GM21423 (cell line): ENCODE measurements at regions not wholly inside any gene's neighbourhood (a gene's known extent, or its start where the extent isn't known, plus 50 kb on each side); places are given as distances from the start of the nearest gene placed in this dataset.

Experiments
- ATAC-seq: cut with Tn5 transposase; IDR thresholded peaks from one replicate; pipeline ENCODE4 v1.9.1; 2021; ENCODE audit warnings: mild to moderate bottlenecking, moderate library complexity; ENCODE audit not compliant: unreplicated experiment

DNA sequence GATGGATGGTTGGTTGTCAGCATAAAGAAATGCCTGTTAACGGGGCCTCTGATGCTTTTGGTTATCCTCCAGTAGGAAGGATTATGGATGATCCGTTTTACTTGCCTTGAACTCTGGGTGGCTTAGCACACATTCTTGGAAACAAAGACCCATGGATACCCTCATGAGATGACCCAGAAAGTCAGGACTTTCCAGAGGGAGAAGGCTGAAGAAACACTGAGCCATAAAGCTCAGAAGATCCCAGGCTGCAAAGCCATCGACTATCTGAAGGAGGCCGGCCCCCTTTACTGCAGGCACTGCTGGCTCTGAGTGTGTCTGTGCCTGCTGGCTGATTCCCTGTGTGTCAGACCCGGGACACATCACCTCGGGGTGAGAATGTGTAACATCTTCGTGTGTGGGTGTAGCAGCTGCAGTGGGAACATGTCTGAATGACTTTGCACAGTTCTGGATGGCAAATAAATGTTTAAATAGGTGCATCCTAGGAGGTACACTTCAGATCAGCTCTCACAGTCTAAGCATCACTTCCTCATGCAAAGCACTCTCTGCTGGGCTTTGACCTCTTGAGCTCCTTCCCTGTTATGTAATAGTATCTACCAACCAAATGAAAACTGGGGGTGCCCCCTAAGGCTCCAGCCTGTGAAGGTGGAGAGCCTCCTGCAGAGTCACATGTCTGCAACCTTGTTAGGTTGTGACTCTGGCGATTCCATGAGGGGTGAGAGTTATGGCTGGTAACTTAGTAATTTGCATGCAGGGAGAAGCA, 1084.9 kb downstream of the TBC1D22A start:
- ATAC-seq: no peak

DNA sequence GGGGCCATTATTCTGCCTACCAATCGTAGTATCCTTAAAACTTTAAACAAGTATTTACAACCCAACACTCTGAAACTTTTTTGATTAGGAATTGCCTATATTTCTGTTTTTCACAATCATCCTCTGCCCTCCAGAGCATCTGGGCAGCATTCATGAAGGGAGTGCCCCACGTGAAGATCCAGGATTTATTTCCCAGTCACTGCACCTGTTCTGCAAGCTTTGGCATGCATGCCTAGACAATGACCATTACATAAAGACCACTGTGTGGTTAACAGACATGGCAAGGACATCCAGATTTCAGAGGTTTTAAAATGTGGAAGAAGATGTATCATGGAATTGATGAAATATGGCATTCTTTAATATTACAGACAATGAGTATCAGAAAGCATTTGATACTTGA, 1083.8 kb downstream of the TBC1D22A start:
- ATAC-seq: no peak

DNA sequence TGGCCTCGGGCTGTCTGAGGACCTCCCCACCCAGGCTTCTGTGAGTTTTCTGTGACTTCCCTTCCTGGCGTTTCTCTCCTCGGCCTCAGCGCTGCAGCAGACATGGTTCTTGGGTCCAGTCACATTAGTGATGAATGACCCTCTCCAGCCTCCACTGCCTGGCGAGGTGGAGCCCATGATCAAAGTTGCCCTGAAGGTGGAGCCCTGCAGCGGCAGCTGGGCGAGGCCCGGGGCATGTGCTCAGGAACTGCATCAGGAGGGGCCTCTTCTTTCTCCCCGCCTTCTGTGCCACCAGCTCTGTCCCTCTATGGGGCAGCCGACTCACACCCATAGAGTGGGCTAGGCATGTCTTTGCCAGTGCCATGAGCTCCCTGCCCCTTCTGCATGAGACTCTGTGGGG, 1079.7 kb downstream of the TBC1D22A start:
- no peak for ATAC-seq

DNA sequence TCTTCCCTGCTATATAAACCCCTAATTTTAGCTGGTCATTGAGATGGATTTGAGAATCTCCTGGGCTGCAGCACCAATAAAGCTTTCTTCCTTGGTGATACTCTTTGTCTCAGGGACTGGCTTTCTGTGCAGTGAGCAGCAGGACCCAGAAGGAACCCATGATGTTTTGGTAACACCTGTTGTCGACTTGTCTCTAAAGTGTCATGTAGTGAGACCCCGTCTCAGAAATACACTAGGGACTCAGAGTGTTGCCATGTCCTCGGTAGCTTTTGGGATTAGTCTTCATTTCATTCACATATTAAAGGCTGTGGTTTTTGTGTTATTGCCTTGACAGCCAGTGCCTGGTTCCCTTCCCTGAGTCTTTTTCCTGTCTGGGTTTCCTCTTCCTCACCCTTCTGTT, 1078.7 kb downstream of the TBC1D22A start:
- ATAC-seq: no peak

DNA sequence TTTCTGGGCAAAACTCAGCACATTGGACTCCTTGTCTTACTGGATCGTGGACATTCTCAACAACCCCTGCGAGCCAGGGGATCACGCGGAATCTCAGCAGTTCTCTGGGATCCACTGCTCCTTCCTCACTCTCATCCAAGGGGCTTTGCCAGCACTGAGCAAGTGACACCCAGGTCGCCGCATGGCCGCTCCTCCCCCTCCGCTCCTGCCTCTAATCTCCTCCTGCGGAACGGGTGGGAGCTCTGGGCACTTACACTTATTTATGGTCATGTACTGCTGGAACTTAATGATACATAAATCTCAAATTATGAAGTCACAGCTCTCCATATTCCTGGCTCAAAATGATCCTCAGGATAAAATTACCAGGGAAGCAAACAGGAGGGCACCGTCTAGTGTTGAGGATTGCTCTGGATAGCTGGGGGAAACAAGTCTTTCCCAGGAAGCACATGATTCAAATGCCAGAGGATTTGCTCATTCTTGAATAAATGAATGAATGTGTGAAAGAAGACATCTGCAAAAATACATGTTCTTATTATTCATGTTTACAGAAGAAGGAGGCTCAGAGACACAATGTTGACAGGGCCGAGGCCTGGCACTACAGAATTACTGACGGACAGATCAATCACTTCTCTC, 1077.3 kb downstream of the TBC1D22A start:
- no peak for ATAC-seq

DNA sequence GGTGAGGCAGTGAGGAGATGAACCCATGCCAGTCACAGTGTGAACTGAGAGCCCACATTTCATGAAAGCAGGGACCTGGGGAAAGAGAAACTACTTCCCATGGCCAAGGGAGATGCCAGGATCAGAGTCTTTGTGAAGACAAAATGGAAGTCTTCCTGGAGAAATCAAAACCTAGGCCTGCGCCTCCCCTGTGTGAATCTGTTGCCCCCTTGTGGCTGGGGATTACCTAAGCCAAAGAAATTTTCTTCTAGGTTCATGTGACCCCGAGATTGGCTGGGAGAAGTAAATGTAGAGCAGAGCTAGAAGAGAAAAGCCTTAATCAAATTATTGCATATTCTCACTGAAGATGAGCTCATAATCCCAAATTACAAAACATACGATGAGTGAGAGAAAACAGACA, 1075.3 kb downstream of the TBC1D22A start:
- ATAC-seq: no peak

DNA sequence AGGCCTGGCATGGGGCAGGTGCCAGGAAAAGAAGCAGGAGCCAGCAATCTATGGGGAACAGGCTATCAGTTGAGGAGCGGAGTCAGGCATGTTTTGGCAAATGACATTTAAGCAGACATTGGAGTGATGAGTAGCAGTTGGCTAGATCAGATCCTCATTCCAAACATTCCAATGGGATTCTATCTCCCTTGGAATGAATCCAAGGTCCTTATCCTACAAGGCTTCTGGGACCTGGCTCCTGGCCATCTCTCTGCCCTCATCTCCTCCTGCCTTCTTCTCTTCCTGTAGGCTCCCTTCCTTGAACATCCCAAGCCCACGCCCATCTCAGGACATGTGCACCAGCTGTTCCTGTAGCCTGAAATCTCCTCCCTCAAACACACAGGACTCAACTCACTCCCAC, 1074.5 kb downstream of the TBC1D22A start:
- ATAC-seq: no peak

DNA sequence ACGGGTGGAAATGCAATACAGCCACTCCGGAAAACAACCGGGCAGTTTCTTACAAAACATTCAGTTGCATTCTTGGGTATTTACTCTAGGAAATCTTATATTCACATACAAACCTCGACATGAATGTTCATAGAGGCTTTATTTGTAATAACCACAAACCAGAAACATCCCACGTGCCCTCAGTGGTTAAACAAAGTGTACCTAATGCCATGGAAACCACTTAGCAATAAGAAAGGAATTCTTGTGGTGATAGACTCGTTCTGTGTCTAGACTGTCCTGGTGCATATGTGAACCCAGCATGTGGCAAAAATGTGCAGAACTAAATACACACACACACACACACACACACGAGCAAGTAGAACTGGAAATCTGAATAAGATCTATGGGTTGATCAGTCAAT, 1073.3 kb downstream of the TBC1D22A start:
- no peak for ATAC-seq

DNA sequence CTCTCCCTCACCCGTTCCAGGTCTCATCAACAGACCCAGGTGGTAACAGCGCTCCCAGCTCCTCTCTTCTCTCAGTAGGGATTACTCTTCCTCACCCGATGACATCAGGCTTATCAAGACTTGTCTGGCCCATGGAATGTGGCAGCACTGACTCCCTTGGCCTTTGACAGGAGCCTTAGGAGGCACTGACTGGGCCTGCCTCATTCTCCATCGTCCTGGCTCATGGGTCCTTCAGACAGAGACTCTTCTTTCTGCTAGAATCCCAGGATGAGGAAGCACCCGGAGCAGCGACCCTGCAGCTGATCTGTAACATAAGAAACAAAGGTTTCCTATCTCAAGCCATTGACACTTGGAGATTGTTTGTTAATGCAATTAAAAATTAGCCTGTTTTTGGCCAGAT, 1063.6 kb downstream of the TBC1D22A start:
- ATAC-seq: no peak

DNA sequence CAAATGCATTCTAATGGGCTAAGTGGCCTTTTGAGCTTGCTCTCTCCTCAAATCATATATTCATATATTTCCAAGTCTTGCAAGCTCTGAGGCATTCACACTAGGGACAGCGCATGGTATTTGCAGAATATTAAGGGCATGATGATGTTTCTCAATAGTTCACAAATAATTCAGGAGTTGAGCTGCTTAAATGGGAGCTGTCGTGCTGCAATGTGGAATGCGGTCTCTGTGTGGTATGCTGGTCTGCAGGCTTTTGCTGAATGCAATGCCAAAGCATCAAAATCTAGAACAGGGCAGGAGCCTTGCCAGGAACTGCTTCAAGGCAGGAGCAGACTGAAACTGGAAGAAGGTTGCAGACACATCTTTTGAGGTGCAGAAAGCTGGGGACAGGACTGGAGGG, 1060.0 kb downstream of the TBC1D22A start:
- ATAC-seq: no peak

DNA sequence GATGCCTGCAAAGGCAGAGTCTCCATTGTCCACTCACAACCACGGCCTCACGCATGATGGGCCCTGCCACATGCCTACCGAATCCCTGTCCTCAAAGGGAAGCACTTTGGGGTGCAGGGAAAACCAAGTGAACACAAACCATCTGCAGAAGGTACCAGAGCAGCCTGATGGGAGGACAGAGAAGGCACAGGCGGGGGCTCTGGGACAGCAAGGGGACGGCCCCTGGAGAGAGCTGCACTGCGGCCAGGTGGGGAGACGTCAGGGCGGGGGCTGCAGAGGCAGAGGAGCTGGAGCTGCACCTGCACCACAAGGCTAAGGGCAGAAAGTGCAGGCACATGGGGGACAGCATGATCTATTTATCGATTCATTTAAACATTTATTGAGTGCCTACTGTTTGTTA, 1056.0 kb downstream of the TBC1D22A start:
- no peak for ATAC-seq

DNA sequence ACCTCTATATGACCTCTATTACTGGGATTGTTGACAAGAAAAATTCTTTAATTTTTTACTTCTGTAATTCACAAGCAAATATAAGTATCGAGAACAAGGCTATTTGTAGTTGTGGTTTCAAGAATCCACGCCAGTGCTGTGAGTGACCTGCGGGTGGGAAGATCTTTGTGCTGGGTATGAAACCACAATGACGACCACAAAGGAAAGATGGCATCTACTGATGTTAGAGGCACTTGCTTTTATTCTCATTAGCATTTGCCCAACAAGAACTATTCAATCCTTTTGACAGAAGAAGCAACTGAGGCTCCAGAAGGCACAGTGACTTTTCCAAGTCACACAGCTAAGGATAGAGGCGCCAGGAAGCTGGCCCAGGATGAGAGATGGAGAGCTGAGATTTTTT, 1054.9 kb downstream of the TBC1D22A start:
- ATAC-seq: no peak

DNA sequence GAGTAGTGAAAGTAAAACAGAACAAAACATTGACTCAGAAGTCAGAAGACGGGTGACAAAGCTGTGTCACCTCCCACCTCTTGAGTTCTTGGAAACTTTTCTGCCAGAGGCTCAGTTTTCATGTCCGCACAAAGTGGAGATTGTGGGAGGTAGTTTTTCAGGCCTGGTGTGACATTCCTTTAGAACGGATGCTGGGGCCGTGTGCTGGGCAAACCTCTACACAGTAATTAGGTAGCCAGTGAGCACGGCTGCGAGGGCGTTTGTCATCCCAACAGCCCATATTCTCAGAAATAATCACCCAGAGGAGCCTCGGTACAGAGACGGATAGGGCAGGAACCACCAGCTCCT, 1054.4 kb downstream of the TBC1D22A start:
- ATAC-seq: no peak

DNA sequence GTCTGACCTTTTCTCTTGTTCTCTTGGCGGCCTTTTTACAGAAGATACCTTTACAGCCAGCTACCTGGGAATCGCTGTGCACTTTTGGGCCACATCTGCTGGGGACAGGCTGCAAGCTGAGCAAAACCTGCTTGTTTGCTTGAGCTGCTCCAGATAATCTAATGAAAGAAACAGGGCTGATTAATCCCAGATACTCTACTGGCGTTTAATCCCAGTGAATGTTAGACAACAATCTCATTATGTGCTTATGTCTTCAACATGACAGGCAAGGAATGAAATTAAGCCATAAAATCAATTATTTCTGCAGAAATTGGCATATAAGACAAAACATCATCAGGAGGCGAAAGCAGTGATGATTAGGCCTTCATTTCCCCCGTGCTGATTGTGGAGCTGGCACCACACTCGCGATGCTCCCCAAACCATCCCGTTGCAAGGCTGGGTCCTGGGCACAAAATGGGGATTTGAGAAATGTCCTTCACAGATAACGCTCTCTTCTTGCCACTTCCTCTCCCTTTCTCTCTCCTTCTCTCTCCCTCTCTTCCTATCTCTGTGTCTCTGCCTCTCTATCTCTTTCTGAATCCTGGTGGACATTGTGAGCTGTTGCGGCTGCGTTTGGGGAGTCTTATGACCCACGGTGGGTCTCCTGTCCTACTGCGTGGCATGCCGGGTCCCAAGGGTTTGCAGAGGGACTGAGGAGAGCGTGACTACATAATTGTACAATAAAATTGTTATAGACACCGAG, 1053.8 kb downstream of the TBC1D22A start:
- no peak for ATAC-seq

DNA sequence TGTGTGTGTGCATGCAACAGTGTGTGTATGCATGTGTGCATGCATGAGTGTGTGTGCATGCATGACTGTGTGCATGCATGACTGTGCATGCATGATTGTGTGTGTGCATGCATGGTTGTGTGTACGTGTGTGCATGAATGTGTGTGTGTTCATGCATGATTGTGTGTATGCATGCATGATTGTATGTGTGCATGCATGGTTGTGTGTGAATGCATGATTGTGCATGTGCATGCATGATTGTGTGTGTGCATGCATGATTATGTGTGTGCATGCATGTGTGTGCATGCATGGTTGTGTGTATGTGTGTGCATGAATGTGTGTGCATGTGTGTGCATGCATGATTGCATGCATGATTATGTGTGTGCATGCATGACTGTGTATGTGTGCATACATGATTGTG, 1052.0 kb downstream of the TBC1D22A start:
- ATAC-seq: no peak

DNA sequence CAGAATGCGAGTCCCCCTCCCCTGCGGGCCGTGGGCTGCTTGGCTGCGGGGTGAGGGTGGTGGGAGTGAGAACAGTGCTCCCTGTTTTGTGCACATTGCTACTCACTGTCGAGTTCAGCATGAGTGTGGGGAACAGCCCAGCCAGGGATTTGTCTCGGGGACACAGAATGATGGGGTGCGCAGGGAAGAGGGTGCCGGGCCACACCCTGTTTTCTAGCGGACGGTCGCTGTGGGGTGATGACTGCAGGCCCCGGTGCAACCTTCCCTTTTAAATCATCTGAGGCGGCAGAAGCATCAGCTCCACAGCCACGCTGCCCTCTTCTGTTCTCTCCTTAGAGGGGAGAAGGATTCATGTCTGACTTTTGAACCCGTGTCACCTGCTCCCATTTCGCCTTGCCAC, 1051.2 kb downstream of the TBC1D22A start:
- no peak for ATAC-seq

DNA sequence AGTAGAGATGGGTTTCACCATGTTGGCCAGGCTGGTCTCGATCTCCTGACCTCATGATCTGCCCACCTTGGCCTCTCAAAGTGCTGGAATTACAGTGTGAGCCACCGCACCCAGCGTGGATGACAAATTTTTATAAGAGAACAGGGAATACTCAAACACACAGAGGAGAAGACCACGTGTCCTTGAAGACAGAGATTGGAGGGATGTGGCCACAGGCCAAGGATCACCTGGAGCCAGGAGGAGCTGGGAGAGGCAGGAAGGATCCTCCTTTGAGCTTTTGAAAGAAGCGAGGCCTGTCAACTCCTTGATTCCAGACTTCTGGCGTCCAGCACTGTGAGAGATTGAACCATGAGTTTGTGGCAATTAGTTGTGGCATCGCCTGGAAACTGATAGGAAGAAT, 1049.5 kb downstream of the TBC1D22A start:
- ATAC-seq: no peak

DNA sequence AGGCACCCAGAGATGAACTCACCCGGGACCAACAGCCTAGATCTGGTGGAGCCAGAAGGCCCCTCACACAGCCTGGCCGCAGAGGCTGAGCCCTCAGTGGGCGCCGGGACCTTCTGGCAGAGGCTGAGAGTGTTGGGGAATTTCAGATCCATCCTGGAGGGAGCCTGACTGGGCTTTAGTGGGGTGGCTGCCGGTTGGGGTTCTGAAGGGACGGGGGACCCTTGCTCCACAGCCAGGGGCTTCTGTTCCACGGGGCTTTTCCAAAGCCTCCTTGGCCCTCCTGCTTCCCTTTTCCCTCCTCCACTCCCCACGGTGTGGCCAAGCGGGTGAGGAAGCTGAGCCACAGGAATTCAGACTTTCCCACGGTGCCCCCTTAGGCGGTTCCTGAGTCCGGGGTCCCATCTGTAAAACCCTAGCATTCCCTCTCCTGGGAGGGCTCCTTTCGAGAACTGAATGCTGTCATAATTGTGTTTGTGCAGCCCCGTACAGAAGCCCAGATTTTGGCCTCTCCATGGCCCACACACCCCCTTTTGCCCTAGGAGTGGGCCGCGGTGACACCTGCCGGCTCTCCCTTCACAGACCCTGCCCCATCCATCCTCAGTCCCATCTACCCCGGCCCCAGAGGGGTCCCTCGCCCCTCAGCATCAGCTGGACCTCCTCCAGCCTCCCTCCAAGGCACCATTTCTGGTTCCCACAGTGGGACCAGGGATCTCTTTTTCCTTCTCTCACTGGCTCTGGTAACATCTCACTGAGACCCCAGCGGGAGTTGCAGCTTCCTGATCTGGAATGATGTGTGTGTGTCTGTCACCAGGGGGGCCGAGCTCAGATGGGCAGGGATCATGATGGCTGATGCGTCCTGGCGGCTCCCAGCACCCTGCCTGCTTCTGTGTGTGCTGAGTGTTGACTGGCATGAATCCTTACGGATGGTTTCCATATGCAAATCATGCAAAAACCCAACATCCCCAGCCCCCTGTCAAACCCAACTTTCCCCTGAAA, 1048.4 kb downstream of the TBC1D22A start:
- ATAC-seq: no peak

DNA sequence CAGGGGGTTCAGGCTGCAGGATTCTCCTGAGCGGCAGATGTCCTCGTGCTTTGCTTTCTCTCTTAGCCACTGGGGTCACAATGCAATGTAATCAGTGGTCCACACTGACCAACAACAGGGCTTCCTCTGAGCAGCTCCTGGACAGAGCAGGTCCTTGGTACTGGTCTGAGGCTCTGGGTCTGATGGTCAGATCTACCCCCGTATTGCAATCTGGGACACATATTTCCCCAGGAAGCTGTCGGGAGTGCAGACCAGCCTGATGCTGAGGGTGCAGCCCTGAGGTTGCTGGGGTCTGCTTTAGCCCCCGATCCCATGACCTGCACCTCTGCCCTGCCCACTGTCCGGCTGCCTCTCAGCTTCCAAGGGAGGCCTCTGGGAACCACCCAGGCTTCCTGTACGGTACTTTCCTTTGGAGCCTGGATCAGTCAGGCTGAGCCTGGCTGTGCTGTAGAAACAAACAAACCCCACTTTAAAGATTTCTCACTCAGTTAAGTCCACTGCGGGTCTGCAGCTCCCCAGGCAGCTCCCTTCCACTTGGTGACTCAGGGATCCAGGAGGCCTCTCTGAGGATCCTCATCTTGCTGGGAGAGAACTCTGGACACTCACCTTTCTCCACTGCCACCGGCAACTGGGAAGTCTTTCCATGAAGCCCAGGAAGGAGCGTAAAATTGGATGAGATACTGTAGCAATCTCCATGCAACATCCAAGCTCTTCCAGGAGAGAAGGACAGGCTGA, 1046.6 kb downstream of the TBC1D22A start:
- no peak for ATAC-seq

DNA sequence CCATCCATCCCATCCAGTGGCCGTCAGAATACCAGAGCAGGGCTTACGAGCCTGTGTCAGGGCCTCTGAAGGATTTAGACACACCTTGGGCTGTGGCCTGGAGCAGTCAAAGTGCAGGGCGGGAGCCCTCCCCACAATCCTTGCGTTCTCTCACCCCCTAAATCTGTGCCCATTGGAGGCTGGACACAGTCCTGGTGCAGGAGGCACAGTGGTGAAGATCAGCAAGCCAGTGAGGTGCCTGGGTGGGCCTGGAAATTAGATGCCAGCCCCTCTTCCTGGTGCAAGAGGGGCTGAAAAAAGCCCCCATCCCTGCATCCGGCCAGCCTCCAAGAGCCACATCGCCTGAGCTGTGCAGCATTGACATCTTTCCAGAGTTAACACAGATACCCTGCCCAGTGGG, 1045.8 kb downstream of the TBC1D22A start:
- ATAC-seq: no peak
